Endothelial cell of umbilical vein (primary cell): ENCODE measurements at regions not wholly inside any gene's neighbourhood (a gene's known extent, or its start where the extent isn't known, plus 50 kb on each side); places are given as distances from the start of the nearest gene placed in this dataset.

Experiments
- EZH2 ChIP-seq: IDR thresholded peaks from 2 replicates; pipeline ENCODE4 v1.6.1; 2012; ENCODE audit warnings: borderline replicate concordance, low read depth, mild to moderate bottlenecking, moderate library complexity, low read length, inconsistent platforms; ENCODE audit not compliant: severe bottlenecking
- GATA2 ChIP-seq: IDR thresholded peaks from 2 replicates; pipeline ENCODE4 v1.7.0; 2011; ENCODE audit warnings: low read depth, mild to moderate bottlenecking, moderate library complexity, mixed read lengths, low read length; ENCODE audit not compliant: insufficient read length, insufficient read depth
- JUN ChIP-seq: IDR thresholded peaks from 2 replicates; pipeline ENCODE4 v1.6.1; 2011; ENCODE audit warnings: borderline replicate concordance, low read depth; ENCODE audit not compliant: insufficient read length, insufficient read depth
- MYC ChIP-seq: IDR thresholded peaks from one replicate; pipeline ENCODE4 v1.6.1; 2011; ENCODE audit warnings: mild to moderate bottlenecking, low read depth, low read length
- POLR2A ChIP-seq: IDR thresholded peaks from 2 replicates; pipeline ENCODE4 v1.6.1; 2012; ENCODE audit warnings: low read depth, mild to moderate bottlenecking, control low read depth, low read length
- POLR2AphosphoS5 ChIP-seq: IDR thresholded peaks from 2 replicates; pipeline ENCODE4 v1.6.1; 2012; ENCODE audit warnings: low read depth, mild to moderate bottlenecking, control low read depth, low read length, moderate library complexity; ENCODE audit not compliant: insufficient read depth
- TF ChIP-seq, protein P1 (sequence below), 2 donors: IDR thresholded peaks; 1 replicate in 1 of 2; 2 replicates in 1 of 2; pipeline ENCODE4 v1.5.1; 2011; ENCODE audit warnings: low read length in 2 of 2, mild to moderate bottlenecking in 2 of 2, moderate library complexity in 2 of 2, control low read depth in 1 of 2, inconsistent platforms in 1 of 2, low read depth in 1 of 2; ENCODE audit not compliant: insufficient read depth in 1 of 2; ENCODE audit errors: extremely low read depth in 1 of 2
- TF ChIP-seq, protein P2 (sequence below): IDR thresholded peaks from 2 replicates; pipeline ENCODE4 v1.6.1; 2011; ENCODE audit not compliant: insufficient read depth, insufficient read length

DNA sequence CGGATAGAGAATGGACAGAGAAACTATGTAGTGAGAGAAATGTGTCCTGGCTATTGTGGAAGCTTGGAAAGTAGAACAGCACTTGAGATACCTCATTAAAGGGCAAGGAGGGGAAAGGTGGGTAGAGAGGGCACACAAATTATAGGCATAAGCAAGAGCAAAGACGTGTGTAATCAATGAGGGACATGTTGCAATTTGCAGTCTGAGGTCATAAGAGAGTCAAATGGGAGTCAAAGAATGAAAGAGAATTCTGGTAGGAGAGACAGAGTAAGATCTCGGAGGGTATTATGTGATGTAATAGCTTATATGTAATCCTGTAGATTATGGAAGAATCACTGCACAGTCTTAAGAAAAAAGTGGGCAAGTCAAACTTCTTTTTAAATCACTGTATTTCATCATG lies 312.0 kb upstream of the RGMB start:
- TF ChIP-seq, protein P1, sequence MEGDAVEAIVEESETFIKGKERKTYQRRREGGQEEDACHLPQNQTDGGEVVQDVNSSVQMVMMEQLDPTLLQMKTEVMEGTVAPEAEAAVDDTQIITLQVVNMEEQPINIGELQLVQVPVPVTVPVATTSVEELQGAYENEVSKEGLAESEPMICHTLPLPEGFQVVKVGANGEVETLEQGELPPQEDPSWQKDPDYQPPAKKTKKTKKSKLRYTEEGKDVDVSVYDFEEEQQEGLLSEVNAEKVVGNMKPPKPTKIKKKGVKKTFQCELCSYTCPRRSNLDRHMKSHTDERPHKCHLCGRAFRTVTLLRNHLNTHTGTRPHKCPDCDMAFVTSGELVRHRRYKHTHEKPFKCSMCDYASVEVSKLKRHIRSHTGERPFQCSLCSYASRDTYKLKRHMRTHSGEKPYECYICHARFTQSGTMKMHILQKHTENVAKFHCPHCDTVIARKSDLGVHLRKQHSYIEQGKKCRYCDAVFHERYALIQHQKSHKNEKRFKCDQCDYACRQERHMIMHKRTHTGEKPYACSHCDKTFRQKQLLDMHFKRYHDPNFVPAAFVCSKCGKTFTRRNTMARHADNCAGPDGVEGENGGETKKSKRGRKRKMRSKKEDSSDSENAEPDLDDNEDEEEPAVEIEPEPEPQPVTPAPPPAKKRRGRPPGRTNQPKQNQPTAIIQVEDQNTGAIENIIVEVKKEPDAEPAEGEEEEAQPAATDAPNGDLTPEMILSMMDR (IDR thresholded peaks at IDR 0.05; ENCODE audit: extremely low read depth in 1 of 2, insufficient read depth in 1 of 2, low read depth in 1 of 2, low read length in 2 of 2), result no peak
- no peak for TF ChIP-seq POLR2AphosphoS5
- TF ChIP-seq POLR2A, result no peak
- no peak for TF ChIP-seq MYC
- TF ChIP-seq EZH2, result no peak
- TF ChIP-seq, protein P2, sequence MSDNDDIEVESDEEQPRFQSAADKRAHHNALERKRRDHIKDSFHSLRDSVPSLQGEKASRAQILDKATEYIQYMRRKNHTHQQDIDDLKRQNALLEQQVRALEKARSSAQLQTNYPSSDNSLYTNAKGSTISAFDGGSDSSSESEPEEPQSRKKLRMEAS, result no peak
- TF ChIP-seq JUN, result no peak
- no peak for TF ChIP-seq GATA2
